ENCODE measurements at regions not wholly inside any gene's neighbourhood (a gene's known extent, or its start where the extent isn't known, plus 50 kb on each side); places are given as distances from the start of the nearest gene placed in this dataset.
"Not testable (repeated sequence)": the region's sequence is repeated elsewhere in the genome, so short reads cannot be mapped to it uniquely, and the experiment has no call there.

GRCh38 chr10:33956322-33956721 lies 621.9 kb upstream of the NRP1 start:
- not testable (repeated sequence) for H3K4me3 Mint-ChIP-seq; H3K27ac Mint-ChIP-seq; H3K9me3 Mint-ChIP-seq; H3K36me3 Mint-ChIP-seq (ENCODE audit: low read depth); H3K27me3 Mint-ChIP-seq (ENCODE audit: low read depth); H3K4me1 Mint-ChIP-seq (ENCODE audit: low read depth)

DNA sequence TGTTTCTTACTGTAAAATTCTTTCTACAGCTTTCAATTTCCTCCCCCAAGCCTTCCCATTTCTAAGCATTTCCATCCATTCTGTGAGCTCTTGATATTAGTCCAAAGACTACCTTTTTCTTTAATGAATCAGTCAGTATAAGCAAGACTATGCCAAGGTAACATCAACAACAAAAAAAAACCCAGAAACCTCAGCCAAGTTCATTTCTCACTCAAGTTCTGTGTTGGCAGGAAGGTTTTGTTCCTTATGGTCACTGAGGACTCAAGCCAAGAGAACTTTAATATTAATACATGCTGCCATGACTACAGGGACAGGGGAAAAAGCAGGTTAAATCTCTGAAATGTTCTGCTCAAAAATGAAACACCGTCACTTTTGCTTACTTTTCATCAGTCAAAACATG lies 621.2 kb upstream of the NRP1 start:
- H3K27me3 Mint-ChIP-seq (ENCODE audit: low read depth): no peaks in the 10 kb centered on the region
- no peaks in the 10 kb centered on the region for H3K9me3 Mint-ChIP-seq
- no peaks in the 10 kb centered on the region for H3K4me1 Mint-ChIP-seq (ENCODE audit: low read depth)
- H3K36me3 Mint-ChIP-seq (ENCODE audit: low read depth): no peaks in the 10 kb centered on the region
- H3K4me3 Mint-ChIP-seq: no peak overlapping the region
- H3K27ac Mint-ChIP-seq: no peak overlapping the region

DNA sequence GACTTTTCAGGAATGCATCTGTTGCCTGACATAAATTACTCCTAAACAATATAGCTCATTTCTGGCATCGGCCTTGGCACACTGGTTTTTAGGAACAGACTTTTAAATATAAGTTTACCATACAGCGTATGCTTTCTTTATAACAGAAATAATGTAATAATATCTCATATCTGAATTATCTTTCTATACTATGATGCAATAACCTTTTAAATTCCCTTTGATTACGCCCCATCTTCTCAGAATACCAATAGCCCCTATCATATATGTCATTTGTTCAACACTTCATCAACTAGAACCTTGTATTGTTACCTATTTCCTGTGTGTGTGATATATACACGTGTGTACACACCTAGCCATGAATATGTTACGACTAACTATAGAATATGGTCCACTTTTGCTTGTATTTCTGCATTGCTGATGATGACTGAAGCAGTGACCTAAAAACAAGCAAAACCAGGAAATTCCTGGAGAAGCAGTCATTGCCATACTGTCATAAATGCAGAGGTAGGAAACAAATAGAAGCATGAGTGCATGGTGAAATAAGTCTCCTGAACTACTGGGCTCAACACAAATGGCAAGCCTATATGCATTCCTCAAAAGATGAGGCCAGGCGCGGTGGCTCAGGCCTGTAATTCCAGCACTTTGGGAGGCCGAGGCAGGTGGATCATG lies 618.4 kb upstream of the NRP1 start:
- Mint-ChIP-seq H3K27ac (no peak overlapping the region), H3K27me3 (ENCODE audit: low read depth) (no peaks in the 10 kb centered on the region), H3K9me3 (no peaks in the 10 kb centered on the region), H3K4me3 (no peak overlapping the region), H3K36me3 (ENCODE audit: low read depth) (no peaks in the 10 kb centered on the region), H3K4me1 (ENCODE audit: low read depth) (no peaks in the 10 kb centered on the region)

DNA sequence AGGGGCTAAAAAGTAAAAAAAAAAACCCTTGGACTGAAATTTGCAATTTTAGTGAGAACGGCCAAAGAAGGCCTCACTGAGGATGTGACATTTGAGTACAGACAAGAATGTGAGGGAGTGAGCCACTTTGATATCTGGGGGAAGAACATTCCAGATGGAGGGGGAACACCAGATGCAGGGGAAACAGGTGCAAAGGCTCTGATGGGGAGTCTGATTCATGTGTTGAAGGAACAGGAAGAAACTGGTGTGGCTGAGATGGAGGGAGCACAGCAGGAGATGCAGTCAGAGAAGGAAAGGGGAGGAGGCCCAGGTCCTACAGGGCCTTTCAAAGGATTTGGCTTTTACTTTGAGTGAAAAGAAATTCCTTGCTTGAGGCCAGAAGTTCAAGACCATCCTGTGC lies 615.7 kb upstream of the NRP1 start:
- H3K9me3 Mint-ChIP-seq: no peaks in the 10 kb centered on the region
- H3K36me3 Mint-ChIP-seq (ENCODE audit: low read depth): no peaks in the 10 kb centered on the region
- H3K4me1 Mint-ChIP-seq (ENCODE audit: low read depth): no peaks in the 10 kb centered on the region
- no peak overlapping the region for H3K4me3 Mint-ChIP-seq
- no peaks in the 10 kb centered on the region for H3K27me3 Mint-ChIP-seq (ENCODE audit: low read depth)
- no peak overlapping the region for H3K27ac Mint-ChIP-seq

- Mint-ChIP-seq H3K9me3 (no peaks in the 10 kb centered on the region), H3K27ac (no peak overlapping the region), H3K27me3 (ENCODE audit: low read depth) (no peaks in the 10 kb centered on the region), H3K36me3 (ENCODE audit: low read depth) (no peaks in the 10 kb centered on the region), H3K4me3 (no peak overlapping the region), H3K4me1 (ENCODE audit: low read depth) (no peaks in the 10 kb centered on the region)
Observed at GRCh38 chr10:33947544-33947943, 613.1 kb upstream of the NRP1 start.

- Mint-ChIP-seq H3K27ac (no peak overlapping the region), H3K4me1 (ENCODE audit: low read depth) (no peaks in the 10 kb centered on the region), H3K36me3 (ENCODE audit: low read depth) (no peaks in the 10 kb centered on the region), H3K27me3 (ENCODE audit: low read depth) (no peaks in the 10 kb centered on the region), H3K9me3 (no peaks in the 10 kb centered on the region), H3K4me3 (no peak overlapping the region)
Observed at GRCh38 chr10:33945051-33945450, 610.6 kb upstream of the NRP1 start.

DNA sequence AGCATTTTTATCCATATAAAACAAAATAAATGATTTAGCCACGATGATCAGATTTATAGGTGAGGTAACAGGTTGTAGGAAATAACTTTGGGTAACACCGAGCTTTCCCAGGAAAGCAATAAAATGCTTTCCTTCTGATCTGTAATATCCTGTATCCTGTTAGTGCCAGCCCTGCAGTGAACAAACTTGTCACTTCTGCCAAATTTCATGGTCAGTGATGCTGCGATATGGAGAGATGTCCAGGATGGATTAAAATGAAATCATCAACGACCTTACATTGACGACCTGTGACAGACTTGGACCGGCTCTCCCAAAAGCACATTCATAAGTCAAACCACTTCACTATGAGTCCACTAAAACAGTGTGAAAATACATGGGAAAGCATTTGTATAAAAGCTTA lies 608.0 kb upstream of the NRP1 start:
- Mint-ChIP-seq H3K9me3 (no peaks in the 10 kb centered on the region), H3K27me3 (ENCODE audit: low read depth) (no peaks in the 10 kb centered on the region), H3K36me3 (ENCODE audit: low read depth) (no peaks in the 10 kb centered on the region), H3K4me1 (ENCODE audit: low read depth) (no peaks in the 10 kb centered on the region), H3K4me3 (no peak overlapping the region), H3K27ac (no peak overlapping the region)

DNA sequence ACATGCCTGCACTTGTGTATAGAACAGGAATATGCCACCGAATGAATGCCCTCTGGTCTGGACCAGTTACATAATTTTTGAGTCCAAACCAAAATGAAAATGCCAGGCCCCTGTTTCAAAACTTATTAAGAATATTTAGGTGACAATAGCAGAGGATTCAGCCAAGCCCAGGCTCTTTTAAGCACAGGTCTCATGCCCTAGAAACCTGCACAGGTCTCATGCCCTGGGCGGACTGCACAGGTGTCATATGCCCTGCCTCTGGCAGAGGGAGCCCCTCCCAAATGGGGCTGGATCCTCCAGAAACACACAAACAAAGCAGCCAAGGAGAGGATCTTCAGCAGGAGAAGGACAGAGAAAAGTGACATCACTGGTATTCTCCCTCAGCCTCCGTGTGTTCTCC lies 605.4 kb upstream of the NRP1 start:
- Mint-ChIP-seq H3K27me3 (ENCODE audit: low read depth) (no peaks in the 10 kb centered on the region), H3K27ac (no peak overlapping the region), H3K4me3 (no peak overlapping the region), H3K9me3 (no peaks in the 10 kb centered on the region), H3K36me3 (ENCODE audit: low read depth) (no peaks in the 10 kb centered on the region), H3K4me1 (ENCODE audit: low read depth) (no peaks in the 10 kb centered on the region)

DNA sequence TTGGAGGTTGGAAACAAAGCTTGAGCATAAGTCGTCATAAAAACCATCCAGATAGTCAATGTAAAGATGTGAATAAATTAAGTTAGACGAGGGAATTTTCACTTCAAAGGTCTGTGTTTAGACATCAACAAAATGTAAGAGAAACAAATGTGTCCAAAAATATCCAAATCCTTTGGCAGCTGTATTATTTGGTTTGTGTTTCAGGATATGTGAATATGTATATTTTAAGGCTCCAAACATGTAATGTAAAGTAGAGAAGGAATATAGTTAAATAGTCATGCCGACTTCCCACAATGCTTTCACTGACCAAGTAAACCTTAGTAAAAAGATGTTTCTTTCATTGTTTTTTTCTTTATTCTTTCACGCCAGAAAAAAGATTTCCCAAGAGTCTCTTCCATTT lies 604.9 kb upstream of the NRP1 start:
- Mint-ChIP-seq H3K4me3 (no peak overlapping the region), H3K9me3 (no peaks in the 10 kb centered on the region), H3K36me3 (ENCODE audit: low read depth) (no peaks in the 10 kb centered on the region), H3K27ac (no peak overlapping the region), H3K4me1 (ENCODE audit: low read depth) (no peaks in the 10 kb centered on the region), H3K27me3 (ENCODE audit: low read depth) (no peaks in the 10 kb centered on the region)

GRCh38 chr10:33938001-33938400 lies 603.5 kb upstream of the NRP1 start:
- H3K4me1 Mint-ChIP-seq (ENCODE audit: low read depth): no peaks in the 10 kb centered on the region
- no peaks in the 10 kb centered on the region for H3K9me3 Mint-ChIP-seq
- H3K4me3 Mint-ChIP-seq: no peak overlapping the region
- no peaks in the 10 kb centered on the region for H3K27me3 Mint-ChIP-seq (ENCODE audit: low read depth)
- H3K36me3 Mint-ChIP-seq (ENCODE audit: low read depth): no peaks in the 10 kb centered on the region
- H3K27ac Mint-ChIP-seq: no peak overlapping the region

GRCh38 chr10:33937036-33937730 lies 602.7 kb upstream of the NRP1 start:
- no peaks in the 10 kb centered on the region for H3K4me1 Mint-ChIP-seq (ENCODE audit: low read depth)
- no peak overlapping the region for H3K4me3 Mint-ChIP-seq
- H3K27ac Mint-ChIP-seq: no peak overlapping the region
- H3K36me3 Mint-ChIP-seq (ENCODE audit: low read depth): no peaks in the 10 kb centered on the region
- H3K27me3 Mint-ChIP-seq (ENCODE audit: low read depth): no peaks in the 10 kb centered on the region
- no peaks in the 10 kb centered on the region for H3K9me3 Mint-ChIP-seq

DNA sequence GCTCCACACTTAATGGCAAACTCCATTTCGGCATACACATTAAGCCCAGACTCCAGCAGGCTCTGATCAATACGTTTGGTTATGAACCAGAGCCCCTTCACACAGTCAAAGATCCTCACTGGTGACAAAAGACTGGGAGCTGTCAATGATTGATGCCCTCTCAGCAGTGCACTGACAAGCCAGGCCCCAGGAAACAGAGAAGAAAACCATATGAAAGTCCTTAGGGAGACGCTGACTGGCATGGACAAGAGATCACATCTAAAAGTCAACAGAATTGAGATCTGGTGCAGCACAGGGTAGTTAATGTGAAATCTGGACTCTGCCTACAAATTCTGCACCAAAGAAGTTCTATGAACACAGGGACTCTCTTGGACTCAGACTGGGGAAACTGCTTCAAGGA lies 600.9 kb upstream of the NRP1 start:
- Mint-ChIP-seq H3K4me3 (no peak overlapping the region), H3K4me1 (ENCODE audit: low read depth) (no peaks in the 10 kb centered on the region), H3K27me3 (ENCODE audit: low read depth) (no peaks in the 10 kb centered on the region), H3K9me3 (no peaks in the 10 kb centered on the region), H3K36me3 (ENCODE audit: low read depth) (no peaks in the 10 kb centered on the region), H3K27ac (no peak overlapping the region)

- Mint-ChIP-seq H3K9me3 (no peaks in the 10 kb centered on the region), H3K4me1 (ENCODE audit: low read depth) (no peaks in the 10 kb centered on the region), H3K36me3 (ENCODE audit: low read depth) (no peaks in the 10 kb centered on the region), H3K27ac (no peak overlapping the region), H3K4me3 (no peak overlapping the region), H3K27me3 (ENCODE audit: low read depth) (no peaks in the 10 kb centered on the region)
Observed at GRCh38 chr10:33930079-33930478, 595.6 kb upstream of the NRP1 start.

DNA sequence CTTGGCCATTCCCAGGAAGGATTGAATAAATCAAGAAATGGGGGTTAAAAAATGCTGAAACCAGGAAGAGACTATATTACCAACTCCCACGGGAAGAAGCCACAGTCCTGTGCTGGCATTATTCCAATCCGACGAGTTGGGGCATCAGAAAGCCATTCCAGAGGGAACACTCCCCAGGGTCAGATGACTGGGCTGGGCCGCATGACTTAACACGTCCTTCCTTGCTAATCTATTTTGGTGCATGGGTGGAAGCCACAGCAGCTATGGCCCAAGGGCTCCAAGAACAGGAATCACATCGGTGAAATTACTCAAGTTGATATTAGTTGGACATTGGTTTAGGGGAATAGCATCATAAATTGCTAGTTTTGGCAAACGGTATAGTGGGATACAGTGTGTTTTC lies 592.9 kb upstream of the NRP1 start:
- Mint-ChIP-seq H3K36me3 (ENCODE audit: low read depth) (no peaks in the 10 kb centered on the region), H3K27ac (no peak overlapping the region), H3K27me3 (ENCODE audit: low read depth) (no peaks in the 10 kb centered on the region), H3K9me3 (no peaks in the 10 kb centered on the region), H3K4me3 (no peak overlapping the region), H3K4me1 (ENCODE audit: low read depth) (no peaks in the 10 kb centered on the region)

- Mint-ChIP-seq H3K27ac (no peak overlapping the region), H3K9me3 (no peaks in the 10 kb centered on the region), H3K27me3 (ENCODE audit: low read depth) (no peaks in the 10 kb centered on the region), H3K4me3 (no peak overlapping the region), H3K4me1 (ENCODE audit: low read depth) (no peaks in the 10 kb centered on the region), H3K36me3 (ENCODE audit: low read depth) (no peaks in the 10 kb centered on the region)
Observed at GRCh38 chr10:33921970-33922605, 587.6 kb upstream of the NRP1 start.
